Prostate gland (tissue), 2 donors: ENCODE measurements at regions not wholly inside any gene's neighbourhood (a gene's known extent, or its start where the extent isn't known, plus 50 kb on each side); places are given as distances from the start of the nearest gene placed in this dataset.

Experiments used
- DNase-seq: peaks from one replicate; pipeline ENCODE4 v3.0.0-alpha.2; 2019; ENCODE audit warnings: low spot score
- H3K27ac ChIP-seq, 2 donors: fragments of 200-600 bp; sonication (generic); 2 replicates each; pipeline ENCODE4 v1.5.1; 2017 to 2019
- H3K27me3 ChIP-seq: fragments of 200-600 bp; sonication (generic); replicated peaks from 2 replicates; pipeline ENCODE4 v1.5.1; 2019; ENCODE audit not compliant: insufficient read depth
- H3K36me3 ChIP-seq, 2 donors: fragments of 200-600 bp; sonication (generic); 1 replicate in 1 of 2; 2 replicates in 1 of 2; pipeline versions ENCODE4 v1.5.1 to v1.8.1; 2017 to 2019
- H3K4me1 ChIP-seq: fragments of 200-600 bp; sonication (generic); replicated peaks from 2 replicates; pipeline ENCODE4 v1.5.1; 2019
- H3K4me3 ChIP-seq, 2 donors: fragments of 200-600 bp; sonication (generic); 2 replicates each; pipeline ENCODE4 v1.5.1; 2017 to 2019
- H3K9me3 ChIP-seq: fragments of 200-600 bp; sonication (generic); 2 replicates; pipeline ENCODE4 v1.5.1; 2017
- CTCF ChIP-seq, 4 experiments: fragments of 200-600 bp in 2 of 4; fragments of 450-650 bp in 2 of 4; sonication (generic) in 2 of 4; IDR thresholded peaks; 1 replicate in 3 of 4; 2 replicates in 1 of 4; pipeline ENCODE4 v1.5.1; 2016 to 2019; ENCODE audit warnings: antibody characterized with exemption in 4 of 4, mild to moderate bottlenecking in 2 of 4, moderate library complexity in 2 of 4
- POLR2A ChIP-seq: fragments of 450-650 bp; IDR thresholded peaks from one replicate; pipeline ENCODE4 v1.6.1; 2016; ENCODE audit warnings: antibody characterized with exemption, mild to moderate bottlenecking
- POLR2AphosphoS5 ChIP-seq: sonication (generic); formaldehyde crosslinking; IDR thresholded peaks from one replicate; pipeline ENCODE4 v1.6.1; 2017; ENCODE audit warnings: antibody characterized with exemption
- WGBS: methylation state at CpG from one replicate; pipeline ENCODE4 v1.1.5; 2018; 5-methylcytosine and 5-hydroxymethylcytosine counted together
- intact Hi-C: fragments of 100-400 bp; cut with DNase I; formaldehyde crosslinking; loops from one replicate; pipeline ENCODE4 v1.14.2; 2022

GRCh38 chr4:104966349-104967033 lies 180.2 kb upstream of the TET2 start:
- intact Hi-C loops: no loop called here
- H3K4me3 ChIP-seq: peak overlapping the region in 1 of 2 donors; percentile 1
- H3K27ac ChIP-seq: peak overlapping the region; percentile 50 to 73

GRCh38 chr4:104967034-104967401 lies 179.7 kb upstream of the TET2 start:
- 7% methylated on average over 3 of the region's 3 CpGs for WGBS
- Histone ChIP-seq H3K36me3 (no peaks in the 10 kb centered on the region), H3K4me3 (peak overlapping the region in 1 of 2 donors; percentile 1), H3K4me1 (no peaks in the 10 kb centered on the region), H3K27me3 (no peaks in the 10 kb centered on the region), H3K9me3 (no peaks in the 10 kb centered on the region), H3K27ac (peak overlapping the region; percentile 50 to 73)
- intact Hi-C loops: no loop called here
- peak; percentile 93 for DNase-seq
- TF ChIP-seq POLR2AphosphoS5 (peak; percentile 53), POLR2A (no peak)

More at GRCh38 chr4:104966349-104967033, 180.2 kb upstream of the TET2 start:
- TF ChIP-seq POLR2A: peak; percentile 8
- no peak for TF ChIP-seq CTCF (IDR thresholded peaks at IDR 0.05)
- no peaks in the 10 kb centered on the region for H3K9me3 ChIP-seq
- no peaks in the 10 kb centered on the region for H3K27me3 ChIP-seq
- DNase-seq: peak; percentile 68
- H3K36me3 ChIP-seq: no peaks in the 10 kb centered on the region
- WGBS: 19% methylated on average over 3 of the region's 3 CpGs
- H3K4me1 ChIP-seq: no peaks in the 10 kb centered on the region

- Histone ChIP-seq H3K4me1 (no peaks in the 10 kb centered on the region), H3K4me3 (no peak overlapping the region), H3K36me3 (no peaks in the 10 kb centered on the region), H3K27me3 (no peaks in the 10 kb centered on the region), H3K27ac (peak overlapping the region in 1 of 2 donors; percentile 5), H3K9me3 (no peaks in the 10 kb centered on the region)
- 54% methylated on average over 3 of the region's 3 CpGs for WGBS
- no peak for DNase-seq
- TF ChIP-seq POLR2AphosphoS5: no peak
- TF ChIP-seq CTCF (IDR thresholded peaks at IDR 0.05): no peak
- TF ChIP-seq POLR2A: no peak
- intact Hi-C loops: no loop called here
Observed at GRCh38 chr4:104969394-104970082, 177.1 kb upstream of the TET2 start.

GRCh38 chr4:104971462-104971861 lies 175.2 kb upstream of the TET2 start:
- peak; percentile 38 for DNase-seq
- intact Hi-C loops: no loop called here
- H3K9me3 ChIP-seq: no peaks in the 10 kb centered on the region
- peak overlapping the region in 1 of 2 donors; percentile 26 for H3K27ac ChIP-seq
- TF ChIP-seq CTCF (IDR thresholded peaks at IDR 0.05): no peak
- TF ChIP-seq POLR2A: no peak
- TF ChIP-seq POLR2AphosphoS5: peak; percentile 60
- 35% methylated on average over 2 of the region's 2 CpGs for WGBS
- no peaks in the 10 kb centered on the region for H3K4me1 ChIP-seq
- no peaks in the 10 kb centered on the region for H3K36me3 ChIP-seq
- no peak overlapping the region for H3K4me3 ChIP-seq
- no peaks in the 10 kb centered on the region for H3K27me3 ChIP-seq

- Histone ChIP-seq H3K9me3 (no peaks in the 10 kb centered on the region), H3K27me3 (no peaks in the 10 kb centered on the region), H3K4me3 (no peak overlapping the region), H3K4me1 (no peaks in the 10 kb centered on the region), H3K36me3 (no peaks in the 10 kb centered on the region), H3K27ac (no peak overlapping the region)
- intact Hi-C loops: no loop called here
- WGBS: 84% methylated on average over 2 of the region's 2 CpGs
- TF ChIP-seq CTCF (IDR thresholded peaks at IDR 0.05): no peak
- TF ChIP-seq POLR2A: no peak
- TF ChIP-seq POLR2AphosphoS5: no peak
- no peak for DNase-seq
Observed at GRCh38 chr4:104973708-104974107, 173.0 kb upstream of the TET2 start.
